ENCODE measurements at regions not wholly inside any gene's neighbourhood (a gene's known extent, or its start where the extent isn't known, plus 50 kb on each side); places are given as distances from the start of the nearest gene placed in this dataset.

GRCh38 chr4:60443068-60443467, 757.1 kb upstream of the ADGRL3 start:
- DNase-seq (ENCODE audit: insufficient read length, low spot score, missing footprints): peak; percentile 27
- H3K4me3 ChIP-seq (ENCODE audit: insufficient read depth, low read length): no peak overlapping the region
- H3K36me3 ChIP-seq (ENCODE audit: insufficient read depth, low read length): no peaks in the 10 kb centered on the region
- H3K4me2 ChIP-seq (ENCODE audit: insufficient read depth, low read length): no peak overlapping the region
- no peak overlapping the region for H3K27ac ChIP-seq (ENCODE audit: low read depth, low read length)
- no peaks in the 10 kb centered on the region for H3K79me2 ChIP-seq (ENCODE audit: insufficient read depth, low read length)
- H4K20me1 ChIP-seq (ENCODE audit: insufficient read depth, low read length): no peaks in the 10 kb centered on the region
- TF ChIP-seq, protein P1, sequence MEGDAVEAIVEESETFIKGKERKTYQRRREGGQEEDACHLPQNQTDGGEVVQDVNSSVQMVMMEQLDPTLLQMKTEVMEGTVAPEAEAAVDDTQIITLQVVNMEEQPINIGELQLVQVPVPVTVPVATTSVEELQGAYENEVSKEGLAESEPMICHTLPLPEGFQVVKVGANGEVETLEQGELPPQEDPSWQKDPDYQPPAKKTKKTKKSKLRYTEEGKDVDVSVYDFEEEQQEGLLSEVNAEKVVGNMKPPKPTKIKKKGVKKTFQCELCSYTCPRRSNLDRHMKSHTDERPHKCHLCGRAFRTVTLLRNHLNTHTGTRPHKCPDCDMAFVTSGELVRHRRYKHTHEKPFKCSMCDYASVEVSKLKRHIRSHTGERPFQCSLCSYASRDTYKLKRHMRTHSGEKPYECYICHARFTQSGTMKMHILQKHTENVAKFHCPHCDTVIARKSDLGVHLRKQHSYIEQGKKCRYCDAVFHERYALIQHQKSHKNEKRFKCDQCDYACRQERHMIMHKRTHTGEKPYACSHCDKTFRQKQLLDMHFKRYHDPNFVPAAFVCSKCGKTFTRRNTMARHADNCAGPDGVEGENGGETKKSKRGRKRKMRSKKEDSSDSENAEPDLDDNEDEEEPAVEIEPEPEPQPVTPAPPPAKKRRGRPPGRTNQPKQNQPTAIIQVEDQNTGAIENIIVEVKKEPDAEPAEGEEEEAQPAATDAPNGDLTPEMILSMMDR (IDR thresholded peaks at IDR 0.05; ENCODE audit: extremely low read depth, low read depth, low read length): no peak
- no peaks in the 10 kb centered on the region for H3K27me3 ChIP-seq (ENCODE audit: insufficient read depth, low read length)
- H2AFZ ChIP-seq (ENCODE audit: low read length): no peak overlapping the region
- H3K4me1 ChIP-seq (ENCODE audit: insufficient read depth, low read length): no peaks in the 10 kb centered on the region
- H3K9me3 ChIP-seq (ENCODE audit: low read depth, low read length): no peaks in the 10 kb centered on the region

DNA sequence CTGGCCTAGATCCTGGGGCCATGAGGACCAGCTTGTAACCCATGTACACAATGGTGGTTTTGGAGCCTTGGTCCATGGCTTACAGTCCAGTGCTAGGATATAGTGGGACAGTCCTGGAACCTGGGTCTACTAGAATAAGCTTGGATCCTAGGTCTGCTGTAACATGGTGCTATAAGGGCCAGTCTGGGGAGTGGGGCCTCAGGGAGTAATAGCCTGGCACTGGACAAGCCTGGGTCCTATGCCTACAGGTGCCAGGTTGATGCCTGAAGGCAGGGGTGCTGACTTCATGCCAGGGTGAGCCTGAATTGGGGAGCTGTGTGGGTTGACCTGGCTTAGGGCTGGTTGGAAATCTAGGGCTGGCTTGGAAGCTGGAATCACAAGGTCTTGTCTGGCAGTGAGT, 756.3 kb upstream of the ADGRL3 start:
- no peak for DNase-seq (ENCODE audit: insufficient read length, low spot score, missing footprints)
- no peaks in the 10 kb centered on the region for H3K4me1 ChIP-seq (ENCODE audit: insufficient read depth, low read length)
- TF ChIP-seq, protein P1 (IDR thresholded peaks at IDR 0.05; ENCODE audit: extremely low read depth, low read depth, low read length): no peak
- no peak overlapping the region for H3K4me2 ChIP-seq (ENCODE audit: insufficient read depth, low read length)
- H3K79me2 ChIP-seq (ENCODE audit: insufficient read depth, low read length): no peaks in the 10 kb centered on the region
- no peak overlapping the region for H3K27ac ChIP-seq (ENCODE audit: low read depth, low read length)
- no peak overlapping the region for H2AFZ ChIP-seq (ENCODE audit: low read length)
- no peaks in the 10 kb centered on the region for H3K36me3 ChIP-seq (ENCODE audit: insufficient read depth, low read length)
- H4K20me1 ChIP-seq (ENCODE audit: insufficient read depth, low read length): no peaks in the 10 kb centered on the region
- H3K4me3 ChIP-seq (ENCODE audit: insufficient read depth, low read length): no peak overlapping the region
- H3K27me3 ChIP-seq (ENCODE audit: insufficient read depth, low read length): no peaks in the 10 kb centered on the region
- no peaks in the 10 kb centered on the region for H3K9me3 ChIP-seq (ENCODE audit: low read depth, low read length)

DNA sequence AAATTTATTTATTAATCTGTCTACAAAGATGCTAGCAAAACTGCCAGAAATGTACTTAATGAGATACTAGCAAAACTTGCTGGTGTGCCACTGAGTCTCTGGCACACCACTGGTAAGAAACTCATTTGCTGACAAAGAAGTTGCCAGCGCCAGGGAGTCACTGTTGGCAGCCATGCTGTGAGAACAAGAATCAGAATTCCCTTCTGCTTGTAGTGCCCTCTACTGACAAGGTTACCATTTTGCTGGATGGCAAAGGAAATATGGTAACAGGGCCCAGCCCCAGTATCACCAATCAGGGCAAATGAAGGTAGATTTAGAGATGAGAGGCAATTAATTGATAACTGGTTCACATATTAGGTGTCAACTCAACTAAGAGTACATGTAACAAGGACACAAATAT, 750.1 kb upstream of the ADGRL3 start:
- no peak overlapping the region for H3K27ac ChIP-seq (ENCODE audit: low read depth, low read length)
- no peak for DNase-seq (ENCODE audit: insufficient read length, low spot score, missing footprints)
- H3K9me3 ChIP-seq (ENCODE audit: low read depth, low read length): no peaks in the 10 kb centered on the region
- H2AFZ ChIP-seq (ENCODE audit: low read length): no peak overlapping the region
- no peak overlapping the region for H3K4me2 ChIP-seq (ENCODE audit: insufficient read depth, low read length)
- H3K4me1 ChIP-seq (ENCODE audit: insufficient read depth, low read length): no peaks in the 10 kb centered on the region
- H3K36me3 ChIP-seq (ENCODE audit: insufficient read depth, low read length): no peaks in the 10 kb centered on the region
- H3K79me2 ChIP-seq (ENCODE audit: insufficient read depth, low read length): no peaks in the 10 kb centered on the region
- no peak overlapping the region for H3K4me3 ChIP-seq (ENCODE audit: insufficient read depth, low read length)
- TF ChIP-seq, protein P1 (IDR thresholded peaks at IDR 0.05; ENCODE audit: extremely low read depth, low read depth, low read length): no peak
- no peaks in the 10 kb centered on the region for H4K20me1 ChIP-seq (ENCODE audit: insufficient read depth, low read length)
- no peaks in the 10 kb centered on the region for H3K27me3 ChIP-seq (ENCODE audit: insufficient read depth, low read length)

DNA sequence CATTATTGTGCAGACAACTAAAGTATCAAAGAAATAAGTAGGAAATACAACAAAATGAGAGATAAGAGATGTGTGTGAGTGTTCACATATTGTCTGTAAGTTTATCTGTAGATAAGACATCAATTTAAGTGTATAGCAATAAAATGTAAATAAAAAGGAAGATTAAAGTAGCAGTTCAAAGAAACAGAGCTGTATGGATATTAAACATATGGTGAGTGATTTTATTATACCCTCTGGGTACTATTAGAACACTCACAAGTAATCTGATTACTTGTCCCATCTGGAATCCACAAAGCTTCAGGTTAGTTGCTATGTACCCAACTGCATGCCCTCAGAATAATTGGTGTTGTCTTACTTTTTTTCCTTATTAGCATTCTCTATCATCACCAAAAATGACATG, 747.9 kb upstream of the ADGRL3 start:
- Histone ChIP-seq H3K79me2 (ENCODE audit: insufficient read depth, low read length) (no peaks in the 10 kb centered on the region), H3K4me3 (ENCODE audit: insufficient read depth, low read length) (no peak overlapping the region), H3K4me2 (ENCODE audit: insufficient read depth, low read length) (no peak overlapping the region), H3K36me3 (ENCODE audit: insufficient read depth, low read length) (no peaks in the 10 kb centered on the region), H3K27ac (ENCODE audit: low read depth, low read length) (no peak overlapping the region), H3K27me3 (ENCODE audit: insufficient read depth, low read length) (no peaks in the 10 kb centered on the region), H3K4me1 (ENCODE audit: insufficient read depth, low read length) (no peaks in the 10 kb centered on the region), H3K9me3 (ENCODE audit: low read depth, low read length) (no peaks in the 10 kb centered on the region), H2AFZ (ENCODE audit: low read length) (no peak overlapping the region), H4K20me1 (ENCODE audit: insufficient read depth, low read length) (no peaks in the 10 kb centered on the region)
- no peak for DNase-seq (ENCODE audit: insufficient read length, low spot score, missing footprints)
- TF ChIP-seq, protein P1 (IDR thresholded peaks at IDR 0.05; ENCODE audit: extremely low read depth, low read depth, low read length): no peak

All from osteoblast (primary cell).